Gastrocnemius medialis (tissue), 4 donors: ENCODE measurements at regions not wholly inside any gene's neighbourhood (a gene's known extent, or its start where the extent isn't known, plus 50 kb on each side); places are given as distances from the start of the nearest gene placed in this dataset.

Experiments used
- ATAC-seq, 2 donors: fragments of 150-250 bp; one replicate each; pipeline ENCODE4 v1.9.1; 2016
- DNase-seq, 2 donors: peaks; one replicate each; pipeline ENCODE4 v3.0.0-alpha.2; 2019
- H3K27ac ChIP-seq, 4 donors: fragments of 200-600 bp; sonication (generic); 1 replicate in 1 of 4; 2 replicates in 3 of 4; pipeline ENCODE4 v1.5.1; 2016 to 2018; ENCODE audit warnings: mild to moderate bottlenecking in 2 of 4, moderate library complexity in 1 of 4
- H3K27me3 ChIP-seq, 3 donors: fragments of 200-600 bp; sonication (generic) in 2 of 3; 1 replicate in 1 of 3; 2 replicates in 2 of 3; pipeline versions ENCODE4 v1.5.1 to v1.6.0; 2016 to 2019; ENCODE audit warnings: mild to moderate bottlenecking in 1 of 3, moderate library complexity in 1 of 3
- H3K36me3 ChIP-seq, 2 donors: fragments of 200-600 bp; sonication (generic) in 1 of 2; one replicate each; pipeline ENCODE4 v1.5.1; 2017 to 2018
- H3K4me1 ChIP-seq, 2 donors: fragments of 200-600 bp; sonication (generic) in 1 of 2; one replicate each; pipeline ENCODE4 v1.5.1; 2016 to 2017; ENCODE audit warnings: mild to moderate bottlenecking in 2 of 2
- H3K4me3 ChIP-seq, 4 donors: fragments of 200-600 bp; sonication (generic) in 3 of 4; 1 replicate in 1 of 4; 2 replicates in 3 of 4; pipeline ENCODE4 v1.5.1; 2016 to 2019; ENCODE audit warnings: mild to moderate bottlenecking in 2 of 4
- H3K9me3 ChIP-seq, 3 donors: fragments of 200-600 bp; sonication (generic) in 2 of 3; 1 replicate in 1 of 3; 2 replicates in 2 of 3; pipeline ENCODE4 v1.5.1; 2016 to 2019
- POLR2A ChIP-seq, 2 donors: fragments of 450-650 bp; IDR thresholded peaks; one replicate each; pipeline ENCODE4 v1.6.1; 2017; ENCODE audit warnings: antibody characterized with exemption in 2 of 2, mild to moderate bottlenecking in 2 of 2, moderate library complexity in 2 of 2
- in situ Hi-C, 4 donors: fragments of 200-750 bp; cut with MboI; loops; one replicate each; pipeline versions ENCODE4 v1.15.0 to v1.8.0; 2017; ENCODE audit warnings: low sequenced_read_pairs in 4 of 4
- intact Hi-C: fragments of 100-400 bp; cut with DNase I; formaldehyde crosslinking; loops from one replicate; pipeline ENCODE4 v1.15.1; 2023; ENCODE audit warnings: low total_unique reads
- TF ChIP-seq, protein P1 (sequence below), 5 experiments: fragments of 450-650 bp in 3 of 5; fragments of 200-600 bp in 2 of 5; sonication (generic) in 2 of 5; IDR thresholded peaks in 4 of 5; conservative IDR thresholded peaks in 1 of 5; 1 replicate in 4 of 5; 2 replicates in 1 of 5; pipeline ENCODE4 v1.5.1; 2016 to 2019; ENCODE audit warnings: antibody characterized with exemption in 5 of 5, mild to moderate bottlenecking in 3 of 5, moderate library complexity in 3 of 5

- intact Hi-C loops = no loop called here
- H3K36me3 ChIP-seq = no peaks in the 10 kb centered on the region
- H3K4me1 ChIP-seq = peaks cover 22 to 39% of the 10 kb centered on the region in 2 donors
- in situ Hi-C loops = no loop called here
- DNase-seq (no peak), ATAC-seq (no peak)
- H3K4me3 ChIP-seq = no peak overlapping the region
- no peak overlapping the region for H3K27ac ChIP-seq
- TF ChIP-seq, protein P1, sequence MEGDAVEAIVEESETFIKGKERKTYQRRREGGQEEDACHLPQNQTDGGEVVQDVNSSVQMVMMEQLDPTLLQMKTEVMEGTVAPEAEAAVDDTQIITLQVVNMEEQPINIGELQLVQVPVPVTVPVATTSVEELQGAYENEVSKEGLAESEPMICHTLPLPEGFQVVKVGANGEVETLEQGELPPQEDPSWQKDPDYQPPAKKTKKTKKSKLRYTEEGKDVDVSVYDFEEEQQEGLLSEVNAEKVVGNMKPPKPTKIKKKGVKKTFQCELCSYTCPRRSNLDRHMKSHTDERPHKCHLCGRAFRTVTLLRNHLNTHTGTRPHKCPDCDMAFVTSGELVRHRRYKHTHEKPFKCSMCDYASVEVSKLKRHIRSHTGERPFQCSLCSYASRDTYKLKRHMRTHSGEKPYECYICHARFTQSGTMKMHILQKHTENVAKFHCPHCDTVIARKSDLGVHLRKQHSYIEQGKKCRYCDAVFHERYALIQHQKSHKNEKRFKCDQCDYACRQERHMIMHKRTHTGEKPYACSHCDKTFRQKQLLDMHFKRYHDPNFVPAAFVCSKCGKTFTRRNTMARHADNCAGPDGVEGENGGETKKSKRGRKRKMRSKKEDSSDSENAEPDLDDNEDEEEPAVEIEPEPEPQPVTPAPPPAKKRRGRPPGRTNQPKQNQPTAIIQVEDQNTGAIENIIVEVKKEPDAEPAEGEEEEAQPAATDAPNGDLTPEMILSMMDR (IDR thresholded peaks at IDR 0.05 in 4 of 5, conservative IDR thresholded peaks at IDR 0.05 in 1 of 5) = no peak
- no peak for TF ChIP-seq POLR2A (IDR thresholded peaks at IDR 0.05)
- H3K27me3 ChIP-seq = no peaks in the 10 kb centered on the region
- no peaks in the 10 kb centered on the region for H3K9me3 ChIP-seq
Measured at GRCh38 chr11:112522536-112522935, 261.9 kb upstream of the PLET1 start.

DNA sequence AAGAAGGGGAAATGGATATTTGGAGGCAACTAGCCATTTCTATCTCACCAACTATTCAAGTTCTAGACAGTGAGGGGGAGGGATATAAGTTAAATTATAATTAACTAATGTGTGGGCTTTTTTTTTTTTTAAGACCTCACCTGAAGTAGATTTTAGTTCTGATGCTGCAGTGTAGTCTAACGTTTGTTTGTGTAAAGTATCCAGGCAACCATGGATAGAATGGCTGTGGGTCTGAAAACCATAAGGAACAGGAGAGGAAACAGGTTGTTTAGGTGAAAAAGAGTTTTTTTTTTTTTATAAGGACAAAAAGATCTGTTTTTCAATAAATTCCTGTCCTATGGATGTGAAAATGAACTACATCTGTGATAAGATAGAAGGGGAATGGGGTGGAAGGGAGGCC lies 262.4 kb upstream of the PLET1 start:
- DNase-seq = no peak
- H3K27ac ChIP-seq = no peak overlapping the region
- H3K9me3 ChIP-seq = no peaks in the 10 kb centered on the region
- peaks cover 22 to 39% of the 10 kb centered on the region in 2 donors for H3K4me1 ChIP-seq
- TF ChIP-seq, protein P1 (IDR thresholded peaks at IDR 0.05 in 4 of 5, conservative IDR thresholded peaks at IDR 0.05 in 1 of 5) = no peak
- no peak for TF ChIP-seq POLR2A (IDR thresholded peaks at IDR 0.05)
- no peaks in the 10 kb centered on the region for H3K36me3 ChIP-seq
- intact Hi-C loops (no loop called here), in situ Hi-C loops (no loop called here)
- no peak for ATAC-seq
- H3K27me3 ChIP-seq = no peaks in the 10 kb centered on the region
- H3K4me3 ChIP-seq = no peak overlapping the region

GRCh38 chr11:112523477-112523876 lies 262.8 kb upstream of the PLET1 start:
- intact Hi-C loops = no loop called here
- Histone ChIP-seq H3K27me3 (no peaks in the 10 kb centered on the region), H3K4me3 (no peak overlapping the region), H3K9me3 (no peaks in the 10 kb centered on the region), H3K4me1 (peaks cover 22 to 39% of the 10 kb centered on the region in 2 donors), H3K36me3 (no peaks in the 10 kb centered on the region), H3K27ac (no peak overlapping the region)
- in situ Hi-C loops = no loop called here
- no peak for TF ChIP-seq POLR2A (IDR thresholded peaks at IDR 0.05)
- TF ChIP-seq, protein P1 (IDR thresholded peaks at IDR 0.05 in 4 of 5, conservative IDR thresholded peaks at IDR 0.05 in 1 of 5) = no peak
- no peak for DNase-seq
- no peak for ATAC-seq

GRCh38 chr11:112523951-112524350 lies 263.3 kb upstream of the PLET1 start:
- in situ Hi-C loops = no loop called here
- intact Hi-C loops = no loop called here
- Histone ChIP-seq H3K27me3 (no peaks in the 10 kb centered on the region), H3K4me1 (peaks cover 22 to 39% of the 10 kb centered on the region in 2 donors), H3K9me3 (no peaks in the 10 kb centered on the region), H3K4me3 (no peak overlapping the region), H3K27ac (no peak overlapping the region), H3K36me3 (no peaks in the 10 kb centered on the region)
- TF ChIP-seq POLR2A (IDR thresholded peaks at IDR 0.05) = no peak
- TF ChIP-seq, protein P1 (IDR thresholded peaks at IDR 0.05 in 4 of 5, conservative IDR thresholded peaks at IDR 0.05 in 1 of 5) = no peak
- no peak for DNase-seq
- ATAC-seq = no peak

DNA sequence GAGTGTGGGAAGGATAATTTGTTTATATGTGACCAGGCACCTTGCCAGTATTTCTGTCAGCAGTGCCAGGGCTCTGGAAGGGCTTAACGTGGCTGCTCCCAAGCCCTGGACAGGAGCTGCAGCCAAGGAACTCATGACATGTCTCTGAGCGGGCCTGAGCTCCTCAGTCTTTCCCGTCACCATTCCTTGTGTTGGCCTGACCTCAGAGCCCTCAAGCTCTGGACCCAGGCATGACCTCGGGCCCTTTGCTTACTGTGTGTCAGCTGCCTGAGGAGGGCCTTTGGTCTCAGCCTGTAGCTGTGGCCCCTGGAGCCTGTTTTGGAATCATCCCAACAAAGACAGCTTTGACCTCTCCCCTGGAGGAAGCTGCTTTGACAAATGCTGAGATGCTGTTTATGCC lies 264.1 kb upstream of the PLET1 start:
- Histone ChIP-seq H3K9me3 (no peaks in the 10 kb centered on the region), H3K27ac (peak overlapping the region in 3 of 4 donors; percentile 27 to 43 (median 33)), H3K4me3 (no peak overlapping the region), H3K36me3 (no peaks in the 10 kb centered on the region), H3K27me3 (no peaks in the 10 kb centered on the region), H3K4me1 (peaks cover 22 to 39% of the 10 kb centered on the region in 2 donors)
- DNase-seq (peak in 1 of 2 donors; percentile 15), ATAC-seq (peak; percentile 14 to 37)
- intact Hi-C loops = no loop called here
- TF ChIP-seq POLR2A (IDR thresholded peaks at IDR 0.05) = no peak
- TF ChIP-seq, protein P1 (IDR thresholded peaks at IDR 0.05 in 4 of 5, conservative IDR thresholded peaks at IDR 0.05 in 1 of 5) = no peak
- in situ Hi-C loops = no loop called here
